Prostate gland (tissue), 2 donors: ENCODE measurements at regions not wholly inside any gene's neighbourhood (a gene's known extent, or its start where the extent isn't known, plus 50 kb on each side); places are given as distances from the start of the nearest gene placed in this dataset.

ENCODE experiments used
- CTCF ChIP-seq, 4 experiments: fragments of 200-600 bp in 2 of 4; fragments of 450-650 bp in 2 of 4; sonication (generic) in 2 of 4; IDR thresholded peaks; 1 replicate in 3 of 4; 2 replicates in 1 of 4; pipeline ENCODE4 v1.5.1; 2016 to 2019; ENCODE audit warnings: antibody characterized with exemption in 4 of 4, mild to moderate bottlenecking in 2 of 4, moderate library complexity in 2 of 4
- POLR2A ChIP-seq: fragments of 450-650 bp; IDR thresholded peaks from one replicate; pipeline ENCODE4 v1.6.1; 2016; ENCODE audit warnings: antibody characterized with exemption, mild to moderate bottlenecking

DNA sequence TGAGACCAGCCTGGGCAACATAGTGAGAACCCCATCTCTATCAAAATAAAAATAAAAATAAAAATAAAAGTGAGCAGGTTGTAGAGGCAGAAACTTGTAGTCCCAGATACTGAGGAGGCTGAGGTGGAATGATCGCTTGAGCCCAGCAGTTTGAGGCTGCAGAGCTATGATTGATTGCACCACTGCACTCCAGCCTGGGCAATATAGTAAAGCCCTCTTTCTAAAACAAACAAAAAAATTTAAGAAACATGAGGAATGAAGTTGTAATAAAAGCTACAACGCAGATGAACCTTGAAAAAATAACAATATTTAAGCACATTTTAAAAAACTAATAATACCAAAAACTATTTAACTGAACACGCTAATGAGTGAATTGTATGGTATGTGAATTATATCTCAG lies 919.3 kb downstream of the UQCRFS1 start:
- no peak for TF ChIP-seq CTCF (IDR thresholded peaks at IDR 0.05)
- no peak for TF ChIP-seq POLR2A
